GM21576 (cell line): ENCODE measurements at regions not wholly inside any gene's neighbourhood (a gene's known extent, or its start where the extent isn't known, plus 50 kb on each side); places are given as distances from the start of the nearest gene placed in this dataset.

Experiments
- ATAC-seq: cut with Tn5 transposase; IDR thresholded peaks from one replicate; pipeline ENCODE4 v1.9.1; 2021; ENCODE audit warnings: mild to moderate bottlenecking, moderate library complexity; ENCODE audit not compliant: unreplicated experiment

- no peak for ATAC-seq
Measured at GRCh38 chr7:52287698-52288097, 747.7 kb upstream of the POM121L12 start.

GRCh38 chr7:52285689-52286088 lies 749.7 kb upstream of the POM121L12 start:
- no peak for ATAC-seq

- no peak for ATAC-seq
Measured at GRCh38 chr7:52283335-52283734, 752.1 kb upstream of the POM121L12 start.

- no peak for ATAC-seq
Measured at GRCh38 chr7:52273685-52274610, 761.5 kb upstream of the POM121L12 start.

GRCh38 chr7:52271703-52272102 lies 763.7 kb upstream of the POM121L12 start:
- no peak for ATAC-seq

GRCh38 chr7:52270301-52270700 lies 765.1 kb upstream of the POM121L12 start:
- no peak for ATAC-seq

- no peak for ATAC-seq
Measured at GRCh38 chr7:52269669-52270068, 765.8 kb upstream of the POM121L12 start.

GRCh38 chr7:52261057-52261456 lies 774.4 kb upstream of the POM121L12 start:
- no peak for ATAC-seq

GRCh38 chr7:52260046-52260665 lies 775.3 kb upstream of the POM121L12 start:
- no peak for ATAC-seq

- no peak for ATAC-seq
Measured at GRCh38 chr7:52257890-52258289, 777.5 kb upstream of the POM121L12 start.

- no peak for ATAC-seq
Measured at GRCh38 chr7:52254396-52255010, 780.9 kb upstream of the POM121L12 start.

- ATAC-seq: no peak
Measured at GRCh38 chr7:52253953-52254352, 781.5 kb upstream of the POM121L12 start.

- ATAC-seq: no peak
Measured at GRCh38 chr7:52249741-52250140, 785.7 kb upstream of the POM121L12 start.

GRCh38 chr7:52247518-52247917 lies 787.9 kb upstream of the POM121L12 start:
- no peak for ATAC-seq

GRCh38 chr7:52243685-52244084 lies 791.7 kb upstream of the POM121L12 start:
- no peak for ATAC-seq

- ATAC-seq: no peak
Measured at GRCh38 chr7:52233248-52233647, 802.2 kb upstream of the POM121L12 start.

GRCh38 chr7:52211930-52212329 lies 823.5 kb upstream of the POM121L12 start:
- ATAC-seq: no peak

GRCh38 chr7:52209614-52210013 lies 825.8 kb upstream of the POM121L12 start:
- ATAC-seq: no peak

- no peak for ATAC-seq
Measured at GRCh38 chr7:52197221-52197620, 838.2 kb upstream of the POM121L12 start.

- ATAC-seq: no peak
Measured at GRCh38 chr7:52195664-52196063, 839.8 kb upstream of the POM121L12 start.

GRCh38 chr7:52189153-52189778 lies 846.2 kb upstream of the POM121L12 start:
- ATAC-seq: no peak
